ENCODE measurements at regions not wholly inside any gene's neighbourhood (a gene's known extent, or its start where the extent isn't known, plus 50 kb on each side); places are given as distances from the start of the nearest gene placed in this dataset.
"Not testable (repeated sequence)": the region's sequence is repeated elsewhere in the genome, so short reads cannot be mapped to it uniquely, and the experiment has no call there.

DNA sequence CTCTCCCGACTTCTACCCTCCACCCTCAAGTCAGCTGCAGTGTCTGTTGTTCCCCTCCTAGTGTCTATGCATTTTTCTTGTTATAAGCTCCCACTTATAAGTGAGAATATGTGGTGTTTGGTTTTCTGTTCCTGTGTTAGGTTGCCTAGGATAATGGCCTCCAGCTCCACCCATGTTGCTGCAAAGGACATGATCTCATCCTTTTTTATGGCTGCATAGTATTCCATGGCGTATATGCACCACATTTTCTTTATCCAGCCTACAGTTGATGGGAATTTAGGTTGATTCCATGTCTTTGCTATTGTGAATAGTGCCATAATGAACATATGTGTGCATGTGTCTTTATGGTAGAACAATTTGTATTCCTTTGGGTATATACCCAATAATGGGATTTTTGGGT is 80.7 kb downstream of the SPTSSA start:
- TF ChIP-seq, protein P1, sequence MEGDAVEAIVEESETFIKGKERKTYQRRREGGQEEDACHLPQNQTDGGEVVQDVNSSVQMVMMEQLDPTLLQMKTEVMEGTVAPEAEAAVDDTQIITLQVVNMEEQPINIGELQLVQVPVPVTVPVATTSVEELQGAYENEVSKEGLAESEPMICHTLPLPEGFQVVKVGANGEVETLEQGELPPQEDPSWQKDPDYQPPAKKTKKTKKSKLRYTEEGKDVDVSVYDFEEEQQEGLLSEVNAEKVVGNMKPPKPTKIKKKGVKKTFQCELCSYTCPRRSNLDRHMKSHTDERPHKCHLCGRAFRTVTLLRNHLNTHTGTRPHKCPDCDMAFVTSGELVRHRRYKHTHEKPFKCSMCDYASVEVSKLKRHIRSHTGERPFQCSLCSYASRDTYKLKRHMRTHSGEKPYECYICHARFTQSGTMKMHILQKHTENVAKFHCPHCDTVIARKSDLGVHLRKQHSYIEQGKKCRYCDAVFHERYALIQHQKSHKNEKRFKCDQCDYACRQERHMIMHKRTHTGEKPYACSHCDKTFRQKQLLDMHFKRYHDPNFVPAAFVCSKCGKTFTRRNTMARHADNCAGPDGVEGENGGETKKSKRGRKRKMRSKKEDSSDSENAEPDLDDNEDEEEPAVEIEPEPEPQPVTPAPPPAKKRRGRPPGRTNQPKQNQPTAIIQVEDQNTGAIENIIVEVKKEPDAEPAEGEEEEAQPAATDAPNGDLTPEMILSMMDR (IDR thresholded peaks at IDR 0.05; ENCODE audit: poor library complexity, severe bottlenecking): not testable (repeated sequence)
- TF ChIP-seq EZH2 (IDR thresholded peaks at IDR 0.05; ENCODE audit: borderline replicate concordance, insufficient read depth, low read length, poor library complexity, severe bottlenecking): not testable (repeated sequence)
